ENCODE measurements at regions not wholly inside any gene's neighbourhood (a gene's known extent, or its start where the extent isn't known, plus 50 kb on each side); places are given as distances from the start of the nearest gene placed in this dataset.

GRCh38 chr9:94199776-94200175 lies 59.3 kb upstream of the ZNF169 start:
- no peaks in the 10 kb centered on the region for H3K36me3 ChIP-seq (ENCODE audit: insufficient read depth, low read depth, low read length)
- no peaks in the 10 kb centered on the region; the same call in 1 of the 2 replicates for H3K9me3 ChIP-seq (ENCODE audit: insufficient read depth, low read depth, low read length)
- H3K27ac ChIP-seq (ENCODE audit: low read length): no peak overlapping the region
- H3K4me1 ChIP-seq (ENCODE audit: insufficient read depth, low read length): no peaks in the 10 kb centered on the region
- no peak overlapping the region for H3K9ac ChIP-seq (ENCODE audit: low read depth, low read length)
- H3K4me3 ChIP-seq (ENCODE audit: low read length): no peak overlapping the region
- no peaks in the 10 kb centered on the region for H3K27me3 ChIP-seq (ENCODE audit: insufficient read depth, low read length)

GRCh38 chr9:94204174-94204573 lies 54.9 kb upstream of the ZNF169 start:
- H3K4me1 ChIP-seq (ENCODE audit: insufficient read depth, low read length): no peaks in the 10 kb centered on the region
- no peak overlapping the region for H3K9ac ChIP-seq (ENCODE audit: low read depth, low read length)
- H3K27ac ChIP-seq (ENCODE audit: low read length): no peak overlapping the region
- H3K36me3 ChIP-seq (ENCODE audit: insufficient read depth, low read depth, low read length): no peaks in the 10 kb centered on the region
- no peaks in the 10 kb centered on the region for H3K27me3 ChIP-seq (ENCODE audit: insufficient read depth, low read length)
- H3K4me3 ChIP-seq (ENCODE audit: low read length): no peak overlapping the region
- no peaks in the 10 kb centered on the region; the same call in 1 of the 2 replicates for H3K9me3 ChIP-seq (ENCODE audit: insufficient read depth, low read depth, low read length)

- H3K9me3 ChIP-seq (ENCODE audit: insufficient read depth, low read depth, low read length): no peaks in the 10 kb centered on the region; the same call in 1 of the 2 replicates
- H3K27ac ChIP-seq (ENCODE audit: low read length): no peak overlapping the region
- peaks cover 6% of the 10 kb centered on the region; the same call in 1 of the 2 replicates for H3K4me1 ChIP-seq (ENCODE audit: insufficient read depth, low read length)
- no peak overlapping the region for H3K9ac ChIP-seq (ENCODE audit: low read depth, low read length)
- no peaks in the 10 kb centered on the region for H3K27me3 ChIP-seq (ENCODE audit: insufficient read depth, low read length)
- no peaks in the 10 kb centered on the region for H3K36me3 ChIP-seq (ENCODE audit: insufficient read depth, low read depth, low read length)
- H3K4me3 ChIP-seq (ENCODE audit: low read length): no peak overlapping the region
Measured at GRCh38 chr9:94207781-94208180, 51.3 kb upstream of the ZNF169 start.
